ENCODE measurements at regions not wholly inside any gene's neighbourhood (a gene's known extent, or its start where the extent isn't known, plus 50 kb on each side); places are given as distances from the start of the nearest gene placed in this dataset.

- TF ChIP-seq POLR2AphosphoS5 (IDR thresholded peaks at IDR 0.05; ENCODE audit: low read depth, low read length): no peak
- TF ChIP-seq REST (IDR thresholded peaks at IDR 0.05; ENCODE audit: insufficient read depth in 1 of 2, low read depth in 2 of 2, low read length in 2 of 2): no peak
- TF ChIP-seq TAF1 (IDR thresholded peaks at IDR 0.05; ENCODE audit: borderline replicate concordance, insufficient read depth, low read length): no peak
These were observed 299.4 kb downstream of the ZSWIM6 start for GRCh38 chr5:61631438-61631941.

Data from PFSK-1 (cell line).